ENCODE measurements at regions not wholly inside any gene's neighbourhood (a gene's known extent, or its start where the extent isn't known, plus 50 kb on each side); places are given as distances from the start of the nearest gene placed in this dataset.

- TF ChIP-seq CTCF (IDR thresholded peaks at IDR 0.05; ENCODE audit: insufficient read depth, low read length), result no peak
- TF ChIP-seq POLR2AphosphoS5 (IDR thresholded peaks at IDR 0.05; ENCODE audit: low read depth), result no peak
- no peak for TF ChIP-seq GABPA (IDR thresholded peaks at IDR 0.05; ENCODE audit: low read depth)
Observed at GRCh38 chr12:126189856-126190255, 1124.6 kb downstream of the AACS start.

Data from HL-60 (cell line).